Endothelial cell of umbilical vein (primary cell): ENCODE measurements at regions not wholly inside any gene's neighbourhood (a gene's known extent, or its start where the extent isn't known, plus 50 kb on each side); places are given as distances from the start of the nearest gene placed in this dataset.

Experiments used
- BruUV-seq: library from RNA; stranded (reverse); fragments of 400-500 nt; replicated peaks from 2 replicates; lab custom pipeline; 2021; lab: Mats Ljungman, UMichigan
- CTCF ChIA-PET: fragments of 300-600, 350-600 bp; sonication (Branson Sonifier 250); formaldehyde crosslinking; loops from one replicate; lab custom pipeline; 2021; ENCODE audit warnings: antibody characterized with exemption, inconsistent platforms; lab: Charles Lee
- POLR2A ChIA-PET: fragments of 300-600, 350-600 bp; sonication (Branson Sonifier 250); formaldehyde crosslinking; loops from one replicate; lab custom pipeline; 2021; ENCODE audit warnings: antibody characterized with exemption, inconsistent platforms; lab: Charles Lee
- DNase-seq: peaks from one replicate; pipeline ENCODE4 v3.0.0-alpha.2; 2011; ENCODE audit warnings: low read depth, low spot score
- FAIRE-seq: peaks from 2 replicates; lab custom pipeline; 2011; peaks lifted over from hg19 to GRCh38; lab: Jason Lieb, UNC
- H2AFZ ChIP-seq: 2 replicates; pipeline ENCODE4 v1.6.0; 2012; ENCODE audit warnings: low read depth, low read length, control low read depth, inconsistent platforms
- H3K27ac ChIP-seq: 2 replicates; pipeline ENCODE4 v1.5.1; 2011; ENCODE audit warnings: low read depth, mild to moderate bottlenecking, control low read depth, low read length, moderate library complexity; ENCODE audit not compliant: insufficient read depth
- H3K27me3 ChIP-seq, 2 experiments: 2 replicates each; pipeline versions ENCODE4 v1.6.0 to v1.6.1; 2011; ENCODE audit warnings: low read length in 2 of 2, mixed read lengths in 1 of 2; ENCODE audit not compliant: control insufficient read depth in 2 of 2, insufficient read depth in 2 of 2
- H3K36me3 ChIP-seq, 2 experiments: 2 replicates in 1 of 2; 3 replicates in 1 of 2; pipeline ENCODE4 v1.5.1; 2011; ENCODE audit warnings: low read length in 2 of 2, mild to moderate bottlenecking in 1 of 2, moderate library complexity in 1 of 2; ENCODE audit not compliant: control insufficient read depth in 2 of 2, insufficient read depth in 2 of 2; ENCODE audit errors: extremely low read depth in 1 of 2
- H3K4me1 ChIP-seq: 3 replicates; pipeline ENCODE4 v1.5.1; 2011; ENCODE audit warnings: mild to moderate bottlenecking, low read length; ENCODE audit not compliant: control insufficient read depth, insufficient read depth; ENCODE audit errors: extremely low read depth
- H3K4me2 ChIP-seq: 2 replicates; pipeline ENCODE4 v1.6.1; 2011; ENCODE audit warnings: low read length, control low read depth, mixed read lengths; ENCODE audit not compliant: insufficient read depth
- H3K4me3 ChIP-seq, 3 experiments: fragments of 200-600 bp in 1 of 3; sonication (generic), shearing (Covaris generic) in 1 of 3; replicated peaks in 1 of 3; 2 replicates each; pipeline ENCODE4 v1.5.1; 2011 to 2016; ENCODE audit warnings: control low read depth in 3 of 3, low read length in 3 of 3, mild to moderate bottlenecking in 2 of 3, inconsistent platforms in 1 of 3, low read depth in 1 of 3, moderate library complexity in 1 of 3; ENCODE audit not compliant: insufficient read depth in 1 of 3
- H3K79me2 ChIP-seq: 2 replicates; pipeline ENCODE4 v1.6.0; 2012; ENCODE audit warnings: low read length, inconsistent platforms; ENCODE audit not compliant: control insufficient read depth, insufficient read depth
- H3K9ac ChIP-seq: replicated peaks from 2 replicates; pipeline ENCODE3; 2011; ENCODE audit warnings: low read length, control low read depth; ENCODE audit not compliant: insufficient read depth; ENCODE audit errors: extremely low read depth
- H3K9me1 ChIP-seq: replicated peaks from 3 replicates; pipeline ENCODE4 v1.6.0; 2011; ENCODE audit warnings: mild to moderate bottlenecking, low read length; ENCODE audit not compliant: control insufficient read depth, insufficient read depth; ENCODE audit errors: extremely low read depth
- H3K9me3 ChIP-seq: replicated peaks from 2 replicates; pipeline ENCODE4 v1.5.1; 2012; ENCODE audit warnings: low read length, inconsistent platforms; ENCODE audit not compliant: control insufficient read depth, insufficient read depth
- H4K20me1 ChIP-seq: replicated peaks from 2 replicates; pipeline ENCODE3; 2011; ENCODE audit warnings: mild to moderate bottlenecking, low read length; ENCODE audit not compliant: control insufficient read depth, insufficient read depth; ENCODE audit errors: extremely low read depth
- EZH2 ChIP-seq: IDR thresholded peaks from 2 replicates; pipeline ENCODE4 v1.6.1; 2012; ENCODE audit warnings: borderline replicate concordance, low read depth, mild to moderate bottlenecking, moderate library complexity, low read length, inconsistent platforms; ENCODE audit not compliant: severe bottlenecking
- FOS ChIP-seq: IDR thresholded peaks from 2 replicates; pipeline ENCODE4 v1.6.1; 2011; ENCODE audit warnings: mild to moderate bottlenecking, low read length, moderate library complexity, borderline replicate concordance; ENCODE audit not compliant: insufficient read depth
- GATA2 ChIP-seq: IDR thresholded peaks from 2 replicates; pipeline ENCODE4 v1.7.0; 2011; ENCODE audit warnings: low read depth, mild to moderate bottlenecking, moderate library complexity, mixed read lengths, low read length; ENCODE audit not compliant: insufficient read length, insufficient read depth
- JUN ChIP-seq: IDR thresholded peaks from 2 replicates; pipeline ENCODE4 v1.6.1; 2011; ENCODE audit warnings: borderline replicate concordance, low read depth; ENCODE audit not compliant: insufficient read length, insufficient read depth
- MYC ChIP-seq: IDR thresholded peaks from one replicate; pipeline ENCODE4 v1.6.1; 2011; ENCODE audit warnings: mild to moderate bottlenecking, low read depth, low read length
- POLR2A ChIP-seq: IDR thresholded peaks from 2 replicates; pipeline ENCODE4 v1.6.1; 2012; ENCODE audit warnings: low read depth, mild to moderate bottlenecking, control low read depth, low read length
- POLR2AphosphoS5 ChIP-seq: IDR thresholded peaks from 2 replicates; pipeline ENCODE4 v1.6.1; 2012; ENCODE audit warnings: low read depth, mild to moderate bottlenecking, control low read depth, low read length, moderate library complexity; ENCODE audit not compliant: insufficient read depth
- dilution Hi-C: fragments of 300-500 bp; cut with MboI; formaldehyde crosslinking; loops from one replicate; pipeline ENCODE4 v1.15.0; 2019; ENCODE audit warnings: low sequenced_read_pairs; ENCODE audit not compliant: extremely low pct_ligation_motif_present
- intact Hi-C: fragments of 100-400 bp; cut with micrococcal nuclease; formaldehyde crosslinking; loops from one replicate; pipeline ENCODE4 v1.10.0; 2022
- TF ChIP-seq, protein P1 (sequence below), 2 donors: IDR thresholded peaks; 1 replicate in 1 of 2; 2 replicates in 1 of 2; pipeline ENCODE4 v1.5.1; 2011; ENCODE audit warnings: low read length in 2 of 2, mild to moderate bottlenecking in 2 of 2, moderate library complexity in 2 of 2, control low read depth in 1 of 2, inconsistent platforms in 1 of 2, low read depth in 1 of 2; ENCODE audit not compliant: insufficient read depth in 1 of 2; ENCODE audit errors: extremely low read depth in 1 of 2
- TF ChIP-seq, protein P2 (sequence below): IDR thresholded peaks from 2 replicates; pipeline ENCODE4 v1.6.1; 2011; ENCODE audit not compliant: insufficient read depth, insufficient read length

DNA sequence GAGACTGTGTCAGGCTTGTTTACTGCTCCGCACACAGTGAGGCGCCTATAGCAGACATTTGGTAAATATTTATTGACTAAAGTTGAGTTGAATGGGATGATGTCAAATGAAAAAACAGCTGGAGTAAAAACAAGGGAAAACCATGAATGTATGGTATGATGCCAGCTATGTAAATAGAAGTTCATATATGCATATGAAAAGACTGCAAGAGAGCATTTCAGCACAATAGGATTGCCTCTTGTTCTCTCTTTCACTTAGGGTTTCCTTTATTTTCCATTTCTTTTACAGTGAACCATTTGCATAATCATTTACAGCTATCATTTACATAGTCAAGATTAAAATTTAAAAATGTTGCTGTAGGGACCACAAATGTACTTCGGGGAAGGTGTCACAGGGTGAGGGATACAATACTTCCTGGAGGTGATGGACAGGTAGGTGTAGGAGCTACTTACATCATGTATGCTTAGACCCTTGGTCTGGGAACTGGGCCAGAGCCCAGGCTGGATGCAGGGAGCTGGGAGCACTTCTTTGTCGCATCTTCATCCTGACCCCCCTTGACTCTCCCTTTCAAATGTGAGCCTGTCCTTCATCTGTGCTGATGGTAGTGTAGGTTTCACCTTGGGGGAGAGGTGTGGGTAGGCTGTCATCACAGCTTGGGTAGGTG lies 113.3 kb downstream of the UTP18 start:
- H3K4me2 ChIP-seq: no peak overlapping the region
- H3K9ac ChIP-seq: no peak overlapping the region
- BruUV-seq: no TSS peak
- no peak for DNase-seq
- H2AFZ ChIP-seq: no peak overlapping the region
- no peak for FAIRE-seq
- ChIA-PET CTCF (no interaction called here), POLR2A (no interaction called here)
- H3K4me1 ChIP-seq: no peaks in the 10 kb centered on the region
- H3K9me1 ChIP-seq: no peaks in the 10 kb centered on the region
- no peaks in the 10 kb centered on the region for H3K27me3 ChIP-seq
- no peaks in the 10 kb centered on the region for H4K20me1 ChIP-seq
- H3K79me2 ChIP-seq: no peaks in the 10 kb centered on the region
- no peak overlapping the region for H3K4me3 ChIP-seq
- no peak overlapping the region for H3K27ac ChIP-seq
- TF ChIP-seq FOS (no peak), POLR2A (no peak), GATA2 (no peak), POLR2AphosphoS5 (no peak), JUN (no peak), EZH2 (no peak), MYC (no peak)
- TF ChIP-seq, protein P1, sequence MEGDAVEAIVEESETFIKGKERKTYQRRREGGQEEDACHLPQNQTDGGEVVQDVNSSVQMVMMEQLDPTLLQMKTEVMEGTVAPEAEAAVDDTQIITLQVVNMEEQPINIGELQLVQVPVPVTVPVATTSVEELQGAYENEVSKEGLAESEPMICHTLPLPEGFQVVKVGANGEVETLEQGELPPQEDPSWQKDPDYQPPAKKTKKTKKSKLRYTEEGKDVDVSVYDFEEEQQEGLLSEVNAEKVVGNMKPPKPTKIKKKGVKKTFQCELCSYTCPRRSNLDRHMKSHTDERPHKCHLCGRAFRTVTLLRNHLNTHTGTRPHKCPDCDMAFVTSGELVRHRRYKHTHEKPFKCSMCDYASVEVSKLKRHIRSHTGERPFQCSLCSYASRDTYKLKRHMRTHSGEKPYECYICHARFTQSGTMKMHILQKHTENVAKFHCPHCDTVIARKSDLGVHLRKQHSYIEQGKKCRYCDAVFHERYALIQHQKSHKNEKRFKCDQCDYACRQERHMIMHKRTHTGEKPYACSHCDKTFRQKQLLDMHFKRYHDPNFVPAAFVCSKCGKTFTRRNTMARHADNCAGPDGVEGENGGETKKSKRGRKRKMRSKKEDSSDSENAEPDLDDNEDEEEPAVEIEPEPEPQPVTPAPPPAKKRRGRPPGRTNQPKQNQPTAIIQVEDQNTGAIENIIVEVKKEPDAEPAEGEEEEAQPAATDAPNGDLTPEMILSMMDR (IDR thresholded peaks at IDR 0.05; ENCODE audit: extremely low read depth in 1 of 2, insufficient read depth in 1 of 2, low read depth in 1 of 2, low read length in 2 of 2): no peak
- TF ChIP-seq, protein P2, sequence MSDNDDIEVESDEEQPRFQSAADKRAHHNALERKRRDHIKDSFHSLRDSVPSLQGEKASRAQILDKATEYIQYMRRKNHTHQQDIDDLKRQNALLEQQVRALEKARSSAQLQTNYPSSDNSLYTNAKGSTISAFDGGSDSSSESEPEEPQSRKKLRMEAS: no peak
- H3K36me3 ChIP-seq: no peaks in the 10 kb centered on the region
- intact Hi-C loops (loop anchor here (2.0 kb wide), 1 partner anchor 733 kb away; no protein-coding TSS in a partner anchor), dilution Hi-C loops (no loop called here)
- no peaks in the 10 kb centered on the region for H3K9me3 ChIP-seq
